Breast epithelium (tissue), 3 donors: ENCODE measurements at regions not wholly inside any gene's neighbourhood (a gene's known extent, or its start where the extent isn't known, plus 50 kb on each side); places are given as distances from the start of the nearest gene placed in this dataset.

Experiments used
- POLR2A ChIP-seq: fragments of 450-650 bp; IDR thresholded peaks from one replicate; pipeline ENCODE4 v1.6.1; 2016; ENCODE audit warnings: antibody characterized with exemption, mild to moderate bottlenecking, moderate library complexity
- POLR2AphosphoS5 ChIP-seq, 3 donors: sonication (generic); formaldehyde crosslinking; IDR thresholded peaks; one replicate each; pipeline ENCODE4 v1.6.1; 2017; ENCODE audit warnings: antibody characterized with exemption in 3 of 3
- TF ChIP-seq, protein P1 (sequence below), 3 donors: fragments of 450-650 bp; IDR thresholded peaks; one replicate each; pipeline ENCODE4 v1.5.1; 2016 to 2017; ENCODE audit warnings: antibody characterized with exemption in 3 of 3, mild to moderate bottlenecking in 3 of 3, moderate library complexity in 3 of 3

DNA sequence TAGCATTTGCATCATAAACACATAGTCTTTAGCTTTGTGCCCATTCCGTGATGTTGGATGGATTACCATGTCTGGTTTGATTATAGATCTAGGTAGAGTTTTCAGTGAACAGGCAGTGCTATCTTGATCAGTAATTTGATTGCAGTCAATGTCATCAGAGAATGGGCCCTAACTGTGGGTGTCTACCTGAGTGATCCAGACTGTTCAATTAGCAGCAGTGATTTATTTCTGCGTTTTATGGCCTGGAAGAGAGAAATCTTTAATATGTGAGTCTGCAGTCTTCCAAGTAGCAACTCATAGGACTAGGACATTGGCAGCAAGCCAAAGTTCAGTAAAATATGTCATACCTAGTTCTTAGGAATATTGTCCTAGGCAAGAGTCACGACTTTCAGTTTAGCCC is 80.3 kb downstream of the CASP12 start:
- TF ChIP-seq POLR2A (no peak), POLR2AphosphoS5 (IDR thresholded peaks at IDR 0.05) (no peak)
- TF ChIP-seq, protein P1, sequence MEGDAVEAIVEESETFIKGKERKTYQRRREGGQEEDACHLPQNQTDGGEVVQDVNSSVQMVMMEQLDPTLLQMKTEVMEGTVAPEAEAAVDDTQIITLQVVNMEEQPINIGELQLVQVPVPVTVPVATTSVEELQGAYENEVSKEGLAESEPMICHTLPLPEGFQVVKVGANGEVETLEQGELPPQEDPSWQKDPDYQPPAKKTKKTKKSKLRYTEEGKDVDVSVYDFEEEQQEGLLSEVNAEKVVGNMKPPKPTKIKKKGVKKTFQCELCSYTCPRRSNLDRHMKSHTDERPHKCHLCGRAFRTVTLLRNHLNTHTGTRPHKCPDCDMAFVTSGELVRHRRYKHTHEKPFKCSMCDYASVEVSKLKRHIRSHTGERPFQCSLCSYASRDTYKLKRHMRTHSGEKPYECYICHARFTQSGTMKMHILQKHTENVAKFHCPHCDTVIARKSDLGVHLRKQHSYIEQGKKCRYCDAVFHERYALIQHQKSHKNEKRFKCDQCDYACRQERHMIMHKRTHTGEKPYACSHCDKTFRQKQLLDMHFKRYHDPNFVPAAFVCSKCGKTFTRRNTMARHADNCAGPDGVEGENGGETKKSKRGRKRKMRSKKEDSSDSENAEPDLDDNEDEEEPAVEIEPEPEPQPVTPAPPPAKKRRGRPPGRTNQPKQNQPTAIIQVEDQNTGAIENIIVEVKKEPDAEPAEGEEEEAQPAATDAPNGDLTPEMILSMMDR (IDR thresholded peaks at IDR 0.05): no peak
